ENCODE measurements at regions not wholly inside any gene's neighbourhood (a gene's known extent, or its start where the extent isn't known, plus 50 kb on each side); places are given as distances from the start of the nearest gene placed in this dataset.

GRCh38 chr7:57245206-57245605 is 113.0 kb upstream of the ZNF479 start:
- no peak overlapping the region for H3K4me3 ChIP-seq (replicated peaks; ENCODE audit: insufficient read depth, low read length)
- no peaks in the 10 kb centered on the region for H3K27me3 ChIP-seq (ENCODE audit: insufficient read depth, poor library complexity, severe bottlenecking)
- DNase-seq (ENCODE audit: low read depth in 1 of 2, low spot score in 1 of 2), result no peak
- H3K27ac ChIP-seq (replicated peaks), result no peak overlapping the region
- no peak for TF ChIP-seq GABPA (IDR thresholded peaks at IDR 0.05; ENCODE audit: low read depth)
- TF ChIP-seq POLR2AphosphoS5 (IDR thresholded peaks at IDR 0.05; ENCODE audit: low read depth), result no peak
- no peak for TF ChIP-seq SPI1 (IDR thresholded peaks at IDR 0.05; ENCODE audit: borderline replicate concordance, low read depth)
- TF ChIP-seq REST (IDR thresholded peaks at IDR 0.05; ENCODE audit: insufficient replicate concordance, low read depth), result no peak

GRCh38 chr7:57250801-57251200 is 118.6 kb upstream of the ZNF479 start:
- TF ChIP-seq POLR2AphosphoS5 (IDR thresholded peaks at IDR 0.05; ENCODE audit: low read depth), result no peak
- no peak for TF ChIP-seq SPI1 (IDR thresholded peaks at IDR 0.05; ENCODE audit: borderline replicate concordance, low read depth)
- TF ChIP-seq CTCF (IDR thresholded peaks at IDR 0.05; ENCODE audit: insufficient read depth, low read length), result no peak
- TF ChIP-seq REST (IDR thresholded peaks at IDR 0.05; ENCODE audit: insufficient replicate concordance, low read depth), result no peak
- no peak for TF ChIP-seq GABPA (IDR thresholded peaks at IDR 0.05; ENCODE audit: low read depth)

GRCh38 chr7:57256637-57257375 is 124.6 kb upstream of the ZNF479 start:
- Histone ChIP-seq H3K27ac (replicated peaks) (no peak overlapping the region), H3K27me3 (ENCODE audit: insufficient read depth, poor library complexity, severe bottlenecking) (no peaks in the 10 kb centered on the region), H3K4me3 (replicated peaks; ENCODE audit: insufficient read depth, low read length) (no peak overlapping the region)
- DNase-seq (ENCODE audit: low read depth in 1 of 2, low spot score in 1 of 2), result no peak
- TF ChIP-seq CTCF (IDR thresholded peaks at IDR 0.05; ENCODE audit: insufficient read depth, low read length) (no peak), REST (IDR thresholded peaks at IDR 0.05; ENCODE audit: insufficient replicate concordance, low read depth) (no peak), SPI1 (IDR thresholded peaks at IDR 0.05; ENCODE audit: borderline replicate concordance, low read depth) (no peak), POLR2AphosphoS5 (IDR thresholded peaks at IDR 0.05; ENCODE audit: low read depth) (no peak), GABPA (IDR thresholded peaks at IDR 0.05; ENCODE audit: low read depth) (no peak)

More at GRCh38 chr7:57250801-57251200, 118.6 kb upstream of the ZNF479 start:
- H3K4me3 ChIP-seq (replicated peaks; ENCODE audit: insufficient read depth, low read length), result no peak overlapping the region
- no peak for DNase-seq (ENCODE audit: low read depth in 1 of 2, low spot score in 1 of 2)
- H3K27me3 ChIP-seq (ENCODE audit: insufficient read depth, poor library complexity, severe bottlenecking), result no peaks in the 10 kb centered on the region
- H3K27ac ChIP-seq (replicated peaks), result no peak overlapping the region
